ENCODE measurements at regions not wholly inside any gene's neighbourhood (a gene's known extent, or its start where the extent isn't known, plus 50 kb on each side); places are given as distances from the start of the nearest gene placed in this dataset.

GRCh38 chr5:105101577-105101976, 1539.0 kb upstream of the NUDT12 start:
- no peak for TF ChIP-seq EZH2 (IDR thresholded peaks at IDR 0.05)
- TF ChIP-seq POLR2AphosphoS5 (IDR thresholded peaks at IDR 0.05; ENCODE audit: borderline replicate concordance, low read depth, low read length), result no peak
- TF ChIP-seq FOXP2 (optimal IDR thresholded peaks at IDR 0.05; ENCODE audit: control extremely low read depth, extremely low read length, insufficient read depth), result no peak

All from SK-N-MC (cell line).